ENCODE measurements at regions not wholly inside any gene's neighbourhood (a gene's known extent, or its start where the extent isn't known, plus 50 kb on each side); places are given as distances from the start of the nearest gene placed in this dataset.

DNA sequence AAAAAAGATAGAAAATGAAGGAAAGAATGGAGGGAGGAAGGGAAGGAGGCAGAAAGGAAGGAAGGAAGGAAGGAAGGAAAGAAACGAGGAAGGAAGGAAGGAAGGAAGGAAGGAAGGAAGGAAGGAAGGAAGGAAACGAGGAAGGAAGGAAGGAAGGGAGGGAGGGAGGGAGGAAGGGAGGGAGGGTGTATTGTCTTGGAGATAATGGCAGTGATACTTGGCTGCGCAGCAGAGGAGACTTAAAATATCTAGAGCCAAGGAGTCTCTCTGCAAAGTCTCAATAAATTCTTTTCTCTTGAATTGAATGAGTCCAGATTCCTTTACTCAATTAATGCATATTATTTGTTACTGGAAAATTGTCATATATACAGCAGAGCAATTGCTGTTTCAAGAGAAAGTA is 1059.7 kb downstream of the ZPLD1 start:
- DNase-seq (no peak), ATAC-seq (no peak)
- H3K4me1 ChIP-seq: no peaks in the 10 kb centered on the region
- 54 to 77% (median 68%) methylated on average over 3 of the region's 3 CpGs for WGBS, 3 donors
- H3K4me3 ChIP-seq: no peak overlapping the region
- no peaks in the 10 kb centered on the region for H3K36me3 ChIP-seq (ENCODE audit: insufficient read depth in 1 of 2, low read depth in 1 of 2)
- H3K27me3 ChIP-seq (ENCODE audit: insufficient read depth in 3 of 3, low read length in 2 of 3): no peaks in the 10 kb centered on the region
- H3K9me3 ChIP-seq: no peaks in the 10 kb centered on the region
- H3K27ac ChIP-seq: no peak overlapping the region
- TF ChIP-seq, protein P1, sequence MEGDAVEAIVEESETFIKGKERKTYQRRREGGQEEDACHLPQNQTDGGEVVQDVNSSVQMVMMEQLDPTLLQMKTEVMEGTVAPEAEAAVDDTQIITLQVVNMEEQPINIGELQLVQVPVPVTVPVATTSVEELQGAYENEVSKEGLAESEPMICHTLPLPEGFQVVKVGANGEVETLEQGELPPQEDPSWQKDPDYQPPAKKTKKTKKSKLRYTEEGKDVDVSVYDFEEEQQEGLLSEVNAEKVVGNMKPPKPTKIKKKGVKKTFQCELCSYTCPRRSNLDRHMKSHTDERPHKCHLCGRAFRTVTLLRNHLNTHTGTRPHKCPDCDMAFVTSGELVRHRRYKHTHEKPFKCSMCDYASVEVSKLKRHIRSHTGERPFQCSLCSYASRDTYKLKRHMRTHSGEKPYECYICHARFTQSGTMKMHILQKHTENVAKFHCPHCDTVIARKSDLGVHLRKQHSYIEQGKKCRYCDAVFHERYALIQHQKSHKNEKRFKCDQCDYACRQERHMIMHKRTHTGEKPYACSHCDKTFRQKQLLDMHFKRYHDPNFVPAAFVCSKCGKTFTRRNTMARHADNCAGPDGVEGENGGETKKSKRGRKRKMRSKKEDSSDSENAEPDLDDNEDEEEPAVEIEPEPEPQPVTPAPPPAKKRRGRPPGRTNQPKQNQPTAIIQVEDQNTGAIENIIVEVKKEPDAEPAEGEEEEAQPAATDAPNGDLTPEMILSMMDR (IDR thresholded peaks at IDR 0.05): no peak
- intact Hi-C loops (cut with DNase I): no loop called here

DNA sequence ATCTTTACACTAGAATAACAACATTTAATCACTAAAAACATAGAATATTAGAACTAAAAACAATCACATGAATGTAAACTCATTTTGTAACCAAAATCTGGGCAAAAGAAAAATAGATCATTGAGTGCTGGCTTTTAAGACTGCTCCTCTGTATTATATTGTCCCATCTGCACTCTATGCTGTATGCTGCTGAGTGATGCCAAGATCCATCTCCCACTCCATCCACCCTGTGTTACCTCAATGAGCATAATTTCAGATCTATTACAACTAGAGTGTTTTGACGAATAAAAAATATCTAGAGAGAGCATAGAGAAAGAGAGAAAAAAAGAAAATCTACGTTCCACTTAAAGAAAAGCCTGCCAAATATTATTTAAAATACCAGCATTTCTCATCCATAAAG is 1060.4 kb downstream of the ZPLD1 start:
- no peaks in the 10 kb centered on the region for H3K36me3 ChIP-seq (ENCODE audit: insufficient read depth in 1 of 2, low read depth in 1 of 2)
- H3K27ac ChIP-seq: no peak overlapping the region
- no peaks in the 10 kb centered on the region for H3K27me3 ChIP-seq (ENCODE audit: insufficient read depth in 3 of 3, low read length in 2 of 3)
- H3K9me3 ChIP-seq: no peaks in the 10 kb centered on the region
- TF ChIP-seq, protein P1 (IDR thresholded peaks at IDR 0.05): no peak
- 75 to 84% (median 77%) methylated on average over 2 of the region's 2 CpGs for WGBS, 3 donors
- intact Hi-C loops (cut with DNase I): no loop called here
- no peak overlapping the region for H3K4me3 ChIP-seq
- no peaks in the 10 kb centered on the region for H3K4me1 ChIP-seq
- no peak for ATAC-seq
- no peak for DNase-seq

DNA sequence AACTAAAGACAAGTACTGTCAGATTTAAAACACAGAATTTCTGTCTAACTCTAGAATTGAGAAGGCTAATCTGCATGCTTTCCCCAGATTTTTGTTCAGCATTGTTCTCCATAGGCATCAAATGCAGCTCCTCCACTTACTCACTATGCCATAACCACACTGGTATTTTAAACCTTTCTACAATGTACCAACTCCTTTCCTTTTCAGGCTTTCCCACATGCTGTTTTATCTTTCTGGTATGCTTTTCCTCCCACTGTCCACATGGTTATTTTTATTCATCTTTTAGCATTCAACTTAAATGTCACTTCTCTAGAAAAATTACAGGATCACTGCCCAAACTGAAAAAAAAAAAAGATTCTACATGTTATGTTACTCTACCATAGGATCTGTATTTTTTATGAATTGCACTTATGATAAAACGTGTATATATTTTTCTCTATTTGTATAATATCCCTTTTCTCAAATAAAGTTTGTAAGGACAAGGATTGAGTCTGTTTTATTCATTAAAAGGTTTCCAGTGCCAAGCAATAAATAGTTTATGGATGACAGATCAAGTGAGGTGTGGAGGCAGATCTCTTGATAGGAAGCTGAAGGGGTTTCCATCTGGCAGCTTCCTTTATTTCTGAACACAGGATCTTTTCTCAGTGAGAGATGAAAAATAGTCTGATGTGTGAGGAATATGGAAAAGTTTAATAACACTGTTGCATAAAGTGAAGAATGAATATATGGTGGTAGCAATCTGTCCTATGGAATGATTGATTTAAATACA is 1064.5 kb downstream of the ZPLD1 start:
- DNase-seq (no peak), ATAC-seq (no peak)
- Histone ChIP-seq H3K4me3 (no peak overlapping the region), H3K27ac (no peak overlapping the region), H3K4me1 (no peaks in the 10 kb centered on the region), H3K36me3 (ENCODE audit: insufficient read depth in 1 of 2, low read depth in 1 of 2) (no peaks in the 10 kb centered on the region), H3K27me3 (ENCODE audit: insufficient read depth in 3 of 3, low read length in 2 of 3) (no peaks in the 10 kb centered on the region), H3K9me3 (no peaks in the 10 kb centered on the region)
- TF ChIP-seq, protein P1 (IDR thresholded peaks at IDR 0.05): no peak
- intact Hi-C loops (cut with DNase I): no loop called here
- WGBS, 3 donors: 49 to 67% (median 60%) methylated on average over 1 of the region's 1 CpG

DNA sequence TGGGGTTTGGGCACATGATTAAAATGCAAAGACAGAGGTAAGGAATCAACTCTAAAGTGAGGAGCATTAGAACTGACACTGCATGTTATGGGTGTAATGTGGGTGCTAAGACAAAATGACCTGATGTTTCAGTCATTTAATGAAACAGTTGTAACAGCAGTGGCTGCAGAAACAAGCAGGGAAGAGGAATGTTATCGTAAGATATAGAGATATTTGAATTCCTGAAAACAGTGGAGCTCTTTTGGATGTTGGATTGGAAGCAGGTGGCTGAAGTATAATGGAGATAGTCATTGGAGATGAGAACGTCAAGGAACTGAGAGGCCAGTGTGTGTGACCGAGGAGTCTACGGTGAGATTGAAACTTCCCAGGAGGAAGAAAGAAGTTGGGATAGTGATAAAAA is 1065.2 kb downstream of the ZPLD1 start:
- H3K9me3 ChIP-seq: no peaks in the 10 kb centered on the region
- H3K27ac ChIP-seq: no peak overlapping the region
- H3K4me1 ChIP-seq: no peaks in the 10 kb centered on the region
- TF ChIP-seq, protein P1 (IDR thresholded peaks at IDR 0.05): no peak
- no peaks in the 10 kb centered on the region for H3K27me3 ChIP-seq (ENCODE audit: insufficient read depth in 3 of 3, low read length in 2 of 3)
- intact Hi-C loops (cut with DNase I): no loop called here
- DNase-seq (no peak), ATAC-seq (no peak)
- WGBS, 3 donors: 80 to 84% (median 81%) methylated on average over 4 of the region's 4 CpGs
- no peaks in the 10 kb centered on the region for H3K36me3 ChIP-seq (ENCODE audit: insufficient read depth in 1 of 2, low read depth in 1 of 2)
- H3K4me3 ChIP-seq: no peak overlapping the region

DNA sequence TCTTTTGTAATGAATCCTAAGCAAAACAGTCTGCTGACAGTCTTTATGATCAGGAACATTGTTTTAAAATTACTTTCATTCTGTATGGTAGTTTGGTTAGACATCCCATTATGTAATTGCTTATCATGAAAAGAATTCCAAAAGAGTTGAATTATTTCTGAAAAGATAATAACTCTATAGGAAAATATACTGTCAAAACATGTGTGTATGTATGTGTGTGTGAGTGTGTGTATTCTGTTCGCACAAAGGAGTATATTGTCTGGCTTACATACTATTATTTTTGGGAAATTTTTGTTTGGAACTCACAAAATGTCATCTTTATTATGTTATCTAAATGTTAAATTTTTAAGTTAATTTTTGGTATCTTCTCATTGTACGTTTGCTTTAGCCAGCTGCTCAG is 1075.9 kb downstream of the ZPLD1 start:
- no peaks in the 10 kb centered on the region for H3K4me1 ChIP-seq
- H3K9me3 ChIP-seq: no peaks in the 10 kb centered on the region
- DNase-seq: no peak
- H3K36me3 ChIP-seq (ENCODE audit: insufficient read depth in 1 of 2, low read depth in 1 of 2): no peaks in the 10 kb centered on the region
- intact Hi-C loops (cut with DNase I): no loop called here
- WGBS, 3 donors: 51 to 66% (median 54%) methylated on average over 2 of the region's 2 CpGs
- no peaks in the 10 kb centered on the region for H3K27me3 ChIP-seq (ENCODE audit: insufficient read depth in 3 of 3, low read length in 2 of 3)
- no peak overlapping the region for H3K27ac ChIP-seq
- TF ChIP-seq, protein P1 (IDR thresholded peaks at IDR 0.05): no peak
- ATAC-seq: no peak
- H3K4me3 ChIP-seq: no peak overlapping the region

All from psoas muscle (tissue), 7 donors.